Fibroblast of villous mesenchyme (primary cell): ENCODE measurements at regions not wholly inside any gene's neighbourhood (a gene's known extent, or its start where the extent isn't known, plus 50 kb on each side); places are given as distances from the start of the nearest gene placed in this dataset.
"Not testable (repeated sequence)": the region's sequence is repeated elsewhere in the genome, so short reads cannot be mapped to it uniquely, and the experiment has no call there.

Source experiments
- DNase-seq: peaks from one replicate; pipeline ENCODE4 v3.0.0-alpha.2; 2010; ENCODE audit warnings: low read depth
- H3K4me3 ChIP-seq: 2 replicates; pipeline ENCODE4 v1.5.1; 2011; ENCODE audit warnings: low read depth, mild to moderate bottlenecking, low read length
- TF ChIP-seq, protein P1 (sequence below): IDR thresholded peaks from 2 replicates; pipeline ENCODE4 v1.5.1; 2012; ENCODE audit warnings: low read depth, mild to moderate bottlenecking, low read length; ENCODE audit not compliant: insufficient read depth

DNA sequence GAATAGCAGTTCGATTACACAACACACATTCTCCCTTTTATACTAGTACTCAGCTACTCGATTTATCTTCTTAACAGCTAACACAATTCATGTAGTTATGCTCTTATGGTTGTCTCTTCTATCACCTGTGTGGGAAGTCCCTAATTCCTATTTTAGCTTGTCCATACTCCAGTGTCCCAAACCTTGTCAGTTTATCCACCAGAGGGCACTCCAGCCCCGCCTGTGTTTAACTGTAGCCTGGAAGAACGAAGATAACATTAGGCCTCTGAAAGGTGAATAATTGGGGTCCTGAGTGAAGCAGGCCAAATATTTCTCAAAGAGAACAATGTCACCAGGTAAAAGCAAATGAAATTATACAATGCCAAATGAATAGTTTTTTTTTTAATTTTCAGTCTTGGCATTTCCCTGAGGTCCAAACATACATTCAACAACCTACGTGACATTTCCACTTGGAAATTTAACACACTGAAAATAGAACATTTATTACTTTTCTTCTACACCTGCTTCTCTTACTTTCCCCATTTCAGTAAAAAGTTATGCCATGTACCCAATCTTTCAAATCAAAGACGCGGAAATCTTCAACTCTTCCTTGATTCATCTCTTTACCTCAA lies 560.7 kb downstream of the HTR1A start:
- peak; percentile 45 for DNase-seq
- no peak overlapping the region for H3K4me3 ChIP-seq
- TF ChIP-seq, protein P1, sequence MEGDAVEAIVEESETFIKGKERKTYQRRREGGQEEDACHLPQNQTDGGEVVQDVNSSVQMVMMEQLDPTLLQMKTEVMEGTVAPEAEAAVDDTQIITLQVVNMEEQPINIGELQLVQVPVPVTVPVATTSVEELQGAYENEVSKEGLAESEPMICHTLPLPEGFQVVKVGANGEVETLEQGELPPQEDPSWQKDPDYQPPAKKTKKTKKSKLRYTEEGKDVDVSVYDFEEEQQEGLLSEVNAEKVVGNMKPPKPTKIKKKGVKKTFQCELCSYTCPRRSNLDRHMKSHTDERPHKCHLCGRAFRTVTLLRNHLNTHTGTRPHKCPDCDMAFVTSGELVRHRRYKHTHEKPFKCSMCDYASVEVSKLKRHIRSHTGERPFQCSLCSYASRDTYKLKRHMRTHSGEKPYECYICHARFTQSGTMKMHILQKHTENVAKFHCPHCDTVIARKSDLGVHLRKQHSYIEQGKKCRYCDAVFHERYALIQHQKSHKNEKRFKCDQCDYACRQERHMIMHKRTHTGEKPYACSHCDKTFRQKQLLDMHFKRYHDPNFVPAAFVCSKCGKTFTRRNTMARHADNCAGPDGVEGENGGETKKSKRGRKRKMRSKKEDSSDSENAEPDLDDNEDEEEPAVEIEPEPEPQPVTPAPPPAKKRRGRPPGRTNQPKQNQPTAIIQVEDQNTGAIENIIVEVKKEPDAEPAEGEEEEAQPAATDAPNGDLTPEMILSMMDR, result peak; percentile 80

DNA sequence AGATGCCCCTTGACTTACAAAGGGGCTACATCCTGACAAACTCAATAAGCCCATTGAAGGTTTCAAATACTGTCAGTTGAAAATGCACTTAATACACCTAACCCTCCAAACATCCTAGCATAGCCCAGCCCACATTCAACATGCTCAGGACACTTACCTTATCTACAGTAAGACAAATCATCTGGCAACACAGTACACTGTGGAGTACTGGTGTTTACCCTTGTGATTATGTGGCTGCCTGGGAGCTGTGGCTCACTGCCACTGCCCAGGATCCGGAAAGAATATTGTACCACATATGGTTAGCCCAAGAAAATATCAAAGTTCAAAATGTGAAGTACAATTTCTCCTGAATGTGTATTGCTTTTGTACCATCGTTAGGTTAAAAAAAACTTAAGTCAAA lies 562.2 kb downstream of the HTR1A start:
- no peak for DNase-seq
- no peak overlapping the region for H3K4me3 ChIP-seq
- TF ChIP-seq, protein P1, result no peak

DNA sequence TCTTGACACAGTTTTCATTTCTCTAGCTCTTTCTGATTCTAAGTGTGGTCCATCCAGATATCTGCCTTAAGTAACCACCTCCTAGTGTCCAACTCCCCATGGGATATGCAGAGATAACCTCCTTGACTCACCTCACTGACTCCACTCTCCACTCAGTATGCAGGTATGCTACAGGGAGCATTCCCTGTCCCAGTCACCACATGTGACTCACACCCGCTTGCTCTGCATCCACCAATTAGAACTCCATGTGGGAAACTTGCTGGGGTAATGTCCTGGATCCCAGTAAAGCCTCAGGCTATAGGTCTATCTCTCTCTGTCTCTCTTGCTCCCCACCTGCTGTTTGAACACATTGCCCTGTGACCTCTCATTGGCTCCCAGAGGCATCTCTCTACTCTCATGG lies 563.9 kb downstream of the HTR1A start:
- DNase-seq, result no peak
- TF ChIP-seq, protein P1, result no peak
- no peak overlapping the region for H3K4me3 ChIP-seq

DNA sequence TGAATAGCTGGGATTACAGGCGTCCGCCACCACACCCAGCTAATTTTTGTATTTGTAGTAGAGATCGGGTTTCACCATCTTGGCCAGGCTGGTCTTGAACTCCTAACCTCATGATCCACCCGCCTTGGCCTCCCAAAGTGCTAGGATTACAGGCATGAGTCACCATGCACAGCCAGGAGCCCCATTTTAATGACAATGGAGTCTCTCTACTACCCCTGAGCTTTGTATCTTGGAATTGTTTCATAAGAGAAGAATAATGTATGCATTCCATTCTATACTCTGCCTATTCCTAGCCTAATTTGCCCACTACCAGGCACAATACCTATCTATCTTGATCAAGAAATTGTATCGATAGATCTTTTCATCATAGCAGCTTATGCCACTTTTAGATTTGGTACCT lies 574.1 kb downstream of the HTR1A start:
- not testable (repeated sequence) for H3K4me3 ChIP-seq, DNase-seq

DNA sequence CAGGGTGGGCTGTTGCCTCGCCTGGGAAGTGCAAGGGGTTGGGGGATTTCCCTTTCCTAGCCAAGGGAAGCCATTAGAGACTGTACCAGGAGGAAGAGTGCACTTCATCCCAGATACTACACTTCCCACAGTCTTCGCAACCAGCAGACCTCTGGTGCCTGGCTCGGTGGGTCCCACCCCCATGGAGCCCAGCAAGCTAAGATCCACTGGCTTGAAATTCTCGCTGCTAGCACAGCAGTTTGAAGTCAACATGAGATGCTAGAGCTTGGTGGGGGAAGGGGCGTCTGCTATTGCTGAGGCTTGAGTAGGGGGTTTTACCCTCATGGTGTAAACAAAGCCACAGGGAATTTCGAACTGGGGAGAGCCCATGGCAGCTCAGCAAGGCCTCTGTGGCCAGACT lies 586.4 kb downstream of the HTR1A start:
- TF ChIP-seq, protein P1, result no peak
- no peak overlapping the region for H3K4me3 ChIP-seq
- no peak for DNase-seq

DNA sequence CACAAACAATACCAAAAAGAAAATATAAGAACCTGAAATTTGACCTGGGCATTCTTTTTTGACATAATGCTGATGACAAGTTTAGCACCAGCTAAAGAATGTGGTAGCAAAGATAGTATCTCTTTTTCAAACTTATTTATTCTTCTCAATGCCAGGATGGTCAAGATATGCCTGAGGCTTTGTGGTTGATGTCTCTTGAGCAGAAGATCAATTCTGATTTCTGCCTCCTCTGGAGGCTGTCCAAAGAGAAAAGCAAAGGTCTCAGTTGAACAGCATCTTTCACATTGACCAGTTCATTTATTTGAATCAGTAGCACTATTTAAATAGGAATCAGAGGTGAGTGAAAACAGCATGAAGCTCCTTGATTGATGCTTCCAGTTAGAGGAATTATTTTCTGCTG lies 588.2 kb downstream of the HTR1A start:
- H3K4me3 ChIP-seq, result no peak overlapping the region
- TF ChIP-seq, protein P1, result no peak
- no peak for DNase-seq

DNA sequence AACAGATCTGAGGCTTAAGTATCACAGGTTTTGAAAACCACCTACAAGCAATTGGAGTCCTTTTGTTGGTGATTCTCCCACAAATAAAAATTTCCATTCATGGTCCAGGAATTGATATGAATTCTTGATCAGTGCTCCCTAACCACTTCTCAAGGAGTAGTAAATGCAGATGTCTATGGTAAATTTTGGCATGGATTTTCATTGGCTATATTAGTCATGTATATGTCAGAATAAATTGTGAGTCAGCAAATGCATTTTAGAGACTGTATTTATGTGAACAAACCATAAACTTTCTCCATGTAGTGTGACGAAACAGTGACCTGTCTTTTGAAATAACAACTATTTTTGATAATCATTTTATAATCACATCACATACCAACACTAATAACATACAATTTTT lies 611.1 kb downstream of the HTR1A start:
- DNase-seq, result no peak
- H3K4me3 ChIP-seq, result no peak overlapping the region
- TF ChIP-seq, protein P1, result no peak
